Suprapubic skin (tissue), 4 donors: ENCODE measurements at regions not wholly inside any gene's neighbourhood (a gene's known extent, or its start where the extent isn't known, plus 50 kb on each side); places are given as distances from the start of the nearest gene placed in this dataset.

Experiments
- DNase-seq, 2 donors: peaks; one replicate each; pipeline ENCODE4 v3.0.0-alpha.2; 2019; ENCODE audit warnings: low spot score in 2 of 2
- H3K27ac ChIP-seq: fragments of 200-600 bp; sonication (generic); one replicate; pipeline ENCODE4 v1.5.1; 2019
- H3K27me3 ChIP-seq: fragments of 200-600 bp; sonication (generic); one replicate; pipeline ENCODE4 v1.5.1; 2019
- H3K36me3 ChIP-seq: fragments of 200-600 bp; sonication (generic); one replicate; pipeline ENCODE4 v1.5.1; 2019
- H3K4me1 ChIP-seq: fragments of 200-600 bp; sonication (generic); one replicate; pipeline ENCODE4 v1.5.1; 2019
- H3K4me3 ChIP-seq: fragments of 200-600 bp; sonication (generic); one replicate; pipeline ENCODE4 v1.5.1; 2019; ENCODE audit warnings: mild to moderate bottlenecking
- H3K9me3 ChIP-seq: fragments of 200-600 bp; sonication (generic); one replicate; pipeline ENCODE4 v1.5.1; 2019
- CTCF ChIP-seq, 2 donors: fragments of 200-600 bp in 1 of 2; fragments of 450-650 bp in 1 of 2; sonication (generic) in 1 of 2; IDR thresholded peaks; one replicate each; pipeline ENCODE4 v1.5.1; 2016 to 2019; ENCODE audit warnings: antibody characterized with exemption in 2 of 2, mild to moderate bottlenecking in 1 of 2, moderate library complexity in 1 of 2
- EP300 ChIP-seq: sonication (generic); formaldehyde crosslinking; IDR thresholded peaks from one replicate; pipeline ENCODE4 v1.6.1; 2017; ENCODE audit warnings: antibody characterized with exemption
- POLR2A ChIP-seq, 2 donors: fragments of 450-650 bp; IDR thresholded peaks; one replicate each; pipeline ENCODE4 v1.6.1; 2017; ENCODE audit warnings: antibody characterized with exemption in 2 of 2, mild to moderate bottlenecking in 2 of 2, moderate library complexity in 2 of 2
- POLR2AphosphoS5 ChIP-seq, 3 donors: sonication (generic); formaldehyde crosslinking; IDR thresholded peaks; one replicate each; pipeline ENCODE4 v1.6.1; 2017; ENCODE audit warnings: antibody characterized with exemption in 3 of 3
- WGBS: methylation state at CpG from one replicate; pipeline ENCODE4 v1.1.5; 2018; 5-methylcytosine and 5-hydroxymethylcytosine counted together

DNA sequence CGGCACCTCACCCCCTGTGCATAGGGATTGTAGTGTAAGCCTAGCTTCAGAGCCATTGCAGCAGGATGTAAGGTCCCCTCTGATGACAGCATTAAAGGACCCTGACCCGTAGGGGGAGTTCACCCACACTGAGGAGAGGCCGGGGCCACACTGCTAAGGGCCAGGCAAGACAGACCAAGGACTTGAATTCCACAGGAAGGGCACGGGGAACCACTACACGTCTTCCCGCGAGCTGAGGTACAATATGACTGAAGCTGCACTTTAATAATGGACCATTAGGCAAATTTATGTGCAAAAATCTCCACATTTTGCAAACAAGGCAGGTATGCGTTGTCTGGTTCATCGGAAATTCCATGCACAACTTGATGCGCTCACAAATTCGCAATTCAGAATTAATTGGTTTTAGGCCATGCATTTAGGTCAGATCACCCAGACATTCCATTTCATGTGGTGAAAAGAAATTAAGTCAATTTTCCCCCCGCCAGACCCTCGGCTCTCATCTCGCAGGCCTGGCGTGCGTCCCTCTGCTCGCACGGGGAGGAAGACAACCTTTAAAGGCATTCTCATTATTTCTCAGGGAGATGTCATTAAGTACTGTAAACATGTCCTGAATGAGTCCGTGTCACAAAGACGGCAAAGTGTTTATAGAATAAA, 111.8 kb downstream of the FOXA2 start:
- TF ChIP-seq CTCF (IDR thresholded peaks at IDR 0.05) = no peak
- no peak for TF ChIP-seq POLR2A (IDR thresholded peaks at IDR 0.05)
- no peak for TF ChIP-seq EP300
- no peak for TF ChIP-seq POLR2AphosphoS5 (IDR thresholded peaks at IDR 0.05)
- Histone ChIP-seq H3K9me3 (no peaks in the 10 kb centered on the region), H3K27me3 (peaks cover 4% of the 10 kb centered on the region), H3K36me3 (no peaks in the 10 kb centered on the region), H3K4me1 (no peaks in the 10 kb centered on the region), H3K4me3 (no peak overlapping the region), H3K27ac (no peak overlapping the region)
- WGBS = 95% methylated on average over 19 of the region's 20 CpGs
- DNase-seq = no peak

DNA sequence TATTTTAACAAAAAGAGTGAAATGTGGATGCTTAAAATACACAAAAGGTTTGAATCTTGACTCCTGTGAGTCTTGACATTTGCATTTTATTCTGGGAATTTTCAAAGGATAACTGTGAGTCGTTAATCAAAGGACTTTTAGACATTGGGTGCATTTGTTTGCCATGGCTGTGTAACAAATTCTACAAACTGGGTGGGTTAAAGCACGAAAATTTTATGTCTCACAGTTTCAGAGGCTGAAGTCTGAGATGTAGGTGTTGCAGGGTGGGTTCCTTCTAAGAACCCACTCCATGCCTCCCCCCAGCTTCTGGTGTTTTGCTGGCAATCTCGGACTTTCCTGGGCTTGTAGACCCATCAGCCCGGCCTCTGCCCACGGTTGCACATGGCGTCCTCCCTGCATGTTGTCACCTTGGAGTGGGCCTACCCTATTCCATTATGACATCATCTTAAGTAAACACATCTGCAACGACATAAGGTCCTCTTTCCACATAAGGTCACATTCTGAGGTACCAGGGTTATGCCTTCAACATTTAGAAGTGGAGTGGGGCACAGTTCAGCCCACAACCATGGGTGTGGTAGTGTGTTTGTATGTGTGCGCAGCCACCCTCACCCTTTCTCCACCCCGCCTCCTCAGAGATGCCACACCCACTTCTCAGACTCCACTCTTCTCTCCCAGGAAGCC, 113.1 kb downstream of the FOXA2 start:
- no peaks in the 10 kb centered on the region for H3K9me3 ChIP-seq
- H3K27me3 ChIP-seq = peaks cover 10% of the 10 kb centered on the region
- no peak overlapping the region for H3K27ac ChIP-seq
- H3K4me3 ChIP-seq = no peak overlapping the region
- 86% methylated on average over 9 of the region's 9 CpGs for WGBS
- H3K4me1 ChIP-seq = no peaks in the 10 kb centered on the region
- H3K36me3 ChIP-seq = no peaks in the 10 kb centered on the region
- TF ChIP-seq POLR2A (IDR thresholded peaks at IDR 0.05) = no peak
- no peak for TF ChIP-seq POLR2AphosphoS5 (IDR thresholded peaks at IDR 0.05)
- no peak for TF ChIP-seq CTCF (IDR thresholded peaks at IDR 0.05)
- TF ChIP-seq EP300 = no peak
- DNase-seq = no peak

DNA sequence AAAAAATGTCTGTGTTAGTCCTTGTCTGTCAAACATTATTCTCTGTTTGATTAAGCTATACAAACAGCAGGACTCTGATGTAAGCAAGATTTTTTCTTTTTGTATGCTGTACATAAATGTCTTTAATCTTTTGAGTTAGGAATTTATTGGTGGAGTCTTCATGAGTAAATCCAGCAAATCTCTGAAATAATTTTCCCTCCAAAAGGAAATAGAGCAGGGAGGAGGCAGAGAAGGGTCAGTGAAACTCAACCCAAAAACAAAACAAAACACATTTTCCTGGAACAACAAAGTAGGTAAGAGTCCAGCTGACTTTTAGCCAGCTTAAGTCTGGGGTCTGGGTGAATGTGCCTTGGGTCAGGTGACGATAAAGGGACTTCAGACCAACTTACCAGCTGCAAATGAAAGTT, 113.7 kb downstream of the FOXA2 start:
- Histone ChIP-seq H3K36me3 (no peaks in the 10 kb centered on the region), H3K9me3 (no peaks in the 10 kb centered on the region), H3K27ac (no peak overlapping the region), H3K4me3 (no peak overlapping the region), H3K27me3 (peaks cover 9% of the 10 kb centered on the region), H3K4me1 (no peaks in the 10 kb centered on the region)
- WGBS = 45% methylated on average over 1 of the region's 1 CpG
- TF ChIP-seq POLR2AphosphoS5 (IDR thresholded peaks at IDR 0.05) (no peak), EP300 (no peak), POLR2A (IDR thresholded peaks at IDR 0.05) (no peak), CTCF (IDR thresholded peaks at IDR 0.05) (no peak)
- no peak for DNase-seq

GRCh38 chr20:22466447-22467171, 117.8 kb downstream of the FOXA2 start:
- Histone ChIP-seq H3K9me3 (no peaks in the 10 kb centered on the region), H3K27me3 (peaks cover 16% of the 10 kb centered on the region), H3K27ac (no peak overlapping the region), H3K36me3 (no peaks in the 10 kb centered on the region), H3K4me3 (no peak overlapping the region), H3K4me1 (no peaks in the 10 kb centered on the region)
- no peak for DNase-seq
- 71% methylated on average over 7 of the region's 7 CpGs for WGBS
- TF ChIP-seq POLR2AphosphoS5 (IDR thresholded peaks at IDR 0.05) (no peak), POLR2A (IDR thresholded peaks at IDR 0.05) (no peak), CTCF (IDR thresholded peaks at IDR 0.05) (no peak), EP300 (no peak)
